ENCODE measurements at regions not wholly inside any gene's neighbourhood (a gene's known extent, or its start where the extent isn't known, plus 50 kb on each side); places are given as distances from the start of the nearest gene placed in this dataset.

GRCh38 chrX:34768290-34768689, 111.2 kb upstream of the TMEM47 start:
- TF ChIP-seq CTCF (IDR thresholded peaks at IDR 0.05; ENCODE audit: low read depth, low read length) = no peak
- ChIA-PET CTCF (no interaction called here), POLR2A (no interaction called here)

GRCh38 chrX:34770511-34770910, 113.4 kb upstream of the TMEM47 start:
- no peak for TF ChIP-seq CTCF (IDR thresholded peaks at IDR 0.05; ENCODE audit: low read depth, low read length)
- CTCF ChIA-PET = interaction anchor here (0.6 kb wide), 1 partner anchor 8 kb away, joined by 3 read pairs; no protein-coding TSS in a partner anchor
- Histone ChIP-seq H3K27ac (ENCODE audit: low read depth, low read length) (no peak overlapping the region), H3K9me3 (ENCODE audit: control insufficient read depth, insufficient read depth, low read length) (no peaks in the 10 kb centered on the region), H3K4me3 (ENCODE audit: low read depth, low read length) (no peak overlapping the region), H3K27me3 (ENCODE audit: control insufficient read depth, insufficient read depth, low read length) (no peaks in the 10 kb centered on the region)
- POLR2A ChIA-PET = no interaction called here
- no peak for DNase-seq (ENCODE audit: low read depth, low spot score)

More at GRCh38 chrX:34768290-34768689, 111.2 kb upstream of the TMEM47 start:
- no peaks in the 10 kb centered on the region for H3K27me3 ChIP-seq (ENCODE audit: control insufficient read depth, insufficient read depth, low read length)
- no peak for DNase-seq (ENCODE audit: low read depth, low spot score)
- H3K27ac ChIP-seq (ENCODE audit: low read depth, low read length) = no peak overlapping the region
- H3K4me3 ChIP-seq (ENCODE audit: low read depth, low read length) = no peak overlapping the region
- no peaks in the 10 kb centered on the region for H3K9me3 ChIP-seq (ENCODE audit: control insufficient read depth, insufficient read depth, low read length)

GRCh38 chrX:34778916-34779315, 121.8 kb upstream of the TMEM47 start:
- CTCF ChIA-PET = no interaction called here
- no peaks in the 10 kb centered on the region for H3K9me3 ChIP-seq (ENCODE audit: control insufficient read depth, insufficient read depth, low read length)
- no peaks in the 10 kb centered on the region for H3K27me3 ChIP-seq (ENCODE audit: control insufficient read depth, insufficient read depth, low read length)
- H3K27ac ChIP-seq (ENCODE audit: low read depth, low read length) = no peak overlapping the region
- TF ChIP-seq CTCF (IDR thresholded peaks at IDR 0.05; ENCODE audit: low read depth, low read length) = no peak
- POLR2A ChIA-PET = no interaction called here
- peak; percentile 15 for DNase-seq (ENCODE audit: low read depth, low spot score)
- H3K4me3 ChIP-seq (ENCODE audit: low read depth, low read length) = no peak overlapping the region

- Histone ChIP-seq H3K27ac (ENCODE audit: low read depth, low read length) (no peak overlapping the region), H3K9me3 (ENCODE audit: control insufficient read depth, insufficient read depth, low read length) (no peaks in the 10 kb centered on the region; the same call in 1 of the 2 replicates), H3K27me3 (ENCODE audit: control insufficient read depth, insufficient read depth, low read length) (no peaks in the 10 kb centered on the region), H3K4me3 (ENCODE audit: low read depth, low read length) (no peak overlapping the region)
- no peak for TF ChIP-seq CTCF (IDR thresholded peaks at IDR 0.05; ENCODE audit: low read depth, low read length)
- DNase-seq (ENCODE audit: low read depth, low spot score) = no peak
- CTCF ChIA-PET = no interaction called here
- POLR2A ChIA-PET = no interaction called here
These were observed 132.9 kb upstream of the TMEM47 start for GRCh38 chrX:34790026-34790425.

- H3K4me3 ChIP-seq (ENCODE audit: low read depth, low read length) = no peak overlapping the region
- ChIA-PET CTCF (no interaction called here), POLR2A (no interaction called here)
- DNase-seq (ENCODE audit: low read depth, low spot score) = no peak
- H3K9me3 ChIP-seq (ENCODE audit: control insufficient read depth, insufficient read depth, low read length) = no peaks in the 10 kb centered on the region
- H3K27me3 ChIP-seq (ENCODE audit: control insufficient read depth, insufficient read depth, low read length) = no peaks in the 10 kb centered on the region
- no peak overlapping the region for H3K27ac ChIP-seq (ENCODE audit: low read depth, low read length)
- TF ChIP-seq CTCF (IDR thresholded peaks at IDR 0.05; ENCODE audit: low read depth, low read length) = no peak
These were observed 136.6 kb upstream of the FAM47B start for GRCh38 chrX:34805951-34806350.
